Esophagus muscularis mucosa (tissue), 3 donors: ENCODE measurements at regions not wholly inside any gene's neighbourhood (a gene's known extent, or its start where the extent isn't known, plus 50 kb on each side); places are given as distances from the start of the nearest gene placed in this dataset.
"Not testable (repeated sequence)": the region's sequence is repeated elsewhere in the genome, so short reads cannot be mapped to it uniquely, and the experiment has no call there.

ENCODE experiments used
- POLR2AphosphoS5 ChIP-seq, 2 donors: sonication (generic); formaldehyde crosslinking; IDR thresholded peaks; one replicate each; pipeline ENCODE4 v1.6.1; 2017; ENCODE audit warnings: antibody characterized with exemption in 2 of 2
- TF ChIP-seq, protein P1 (sequence below), 3 experiments: fragments of 200-600 bp in 2 of 3; fragments of 450-650 bp in 1 of 3; sonication (generic) in 2 of 3; IDR thresholded peaks; one replicate each; pipeline ENCODE4 v1.5.1; 2017 to 2019; ENCODE audit warnings: antibody characterized with exemption in 3 of 3, mild to moderate bottlenecking in 2 of 3, moderate library complexity in 1 of 3

DNA sequence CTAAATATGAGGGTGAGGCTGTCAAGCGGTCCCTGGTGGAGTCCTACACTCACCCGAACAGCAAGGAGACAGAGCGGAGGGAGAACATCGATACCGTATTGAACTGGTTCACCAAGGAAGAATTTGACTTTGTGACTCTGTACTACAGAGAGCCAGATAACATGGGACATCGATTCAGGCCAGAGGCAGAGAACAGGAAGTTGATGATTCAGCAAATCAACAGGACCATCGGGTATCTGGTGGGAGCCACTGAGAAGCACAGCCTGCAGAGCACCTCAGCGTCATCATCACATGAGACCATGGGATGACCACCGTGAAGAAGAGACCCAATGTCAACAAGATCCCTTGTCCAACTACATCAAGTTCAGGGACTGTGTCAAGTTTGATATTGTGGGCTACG lies 67.5 kb upstream of the ROPN1B start:
- TF ChIP-seq, protein P1, sequence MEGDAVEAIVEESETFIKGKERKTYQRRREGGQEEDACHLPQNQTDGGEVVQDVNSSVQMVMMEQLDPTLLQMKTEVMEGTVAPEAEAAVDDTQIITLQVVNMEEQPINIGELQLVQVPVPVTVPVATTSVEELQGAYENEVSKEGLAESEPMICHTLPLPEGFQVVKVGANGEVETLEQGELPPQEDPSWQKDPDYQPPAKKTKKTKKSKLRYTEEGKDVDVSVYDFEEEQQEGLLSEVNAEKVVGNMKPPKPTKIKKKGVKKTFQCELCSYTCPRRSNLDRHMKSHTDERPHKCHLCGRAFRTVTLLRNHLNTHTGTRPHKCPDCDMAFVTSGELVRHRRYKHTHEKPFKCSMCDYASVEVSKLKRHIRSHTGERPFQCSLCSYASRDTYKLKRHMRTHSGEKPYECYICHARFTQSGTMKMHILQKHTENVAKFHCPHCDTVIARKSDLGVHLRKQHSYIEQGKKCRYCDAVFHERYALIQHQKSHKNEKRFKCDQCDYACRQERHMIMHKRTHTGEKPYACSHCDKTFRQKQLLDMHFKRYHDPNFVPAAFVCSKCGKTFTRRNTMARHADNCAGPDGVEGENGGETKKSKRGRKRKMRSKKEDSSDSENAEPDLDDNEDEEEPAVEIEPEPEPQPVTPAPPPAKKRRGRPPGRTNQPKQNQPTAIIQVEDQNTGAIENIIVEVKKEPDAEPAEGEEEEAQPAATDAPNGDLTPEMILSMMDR (IDR thresholded peaks at IDR 0.05): not testable (repeated sequence)
- TF ChIP-seq POLR2AphosphoS5 (IDR thresholded peaks at IDR 0.05): not testable (repeated sequence)
